B cell (primary cell): ENCODE measurements at regions not wholly inside any gene's neighbourhood (a gene's known extent, or its start where the extent isn't known, plus 50 kb on each side); places are given as distances from the start of the nearest gene placed in this dataset.

Experiments
- EZH2 ChIP-seq: IDR thresholded peaks from 2 replicates; pipeline ENCODE4 v1.6.1; 2012; ENCODE audit warnings: borderline replicate concordance, low read depth, mild to moderate bottlenecking, moderate library complexity, low read length; ENCODE audit not compliant: insufficient read depth, poor library complexity, severe bottlenecking
- TF ChIP-seq, protein P1 (sequence below): fragments of 200-600 bp; IDR thresholded peaks from one replicate; pipeline ENCODE4 v1.8.0; 2022; ENCODE audit warnings: antibody characterized with exemption, mild to moderate bottlenecking

DNA sequence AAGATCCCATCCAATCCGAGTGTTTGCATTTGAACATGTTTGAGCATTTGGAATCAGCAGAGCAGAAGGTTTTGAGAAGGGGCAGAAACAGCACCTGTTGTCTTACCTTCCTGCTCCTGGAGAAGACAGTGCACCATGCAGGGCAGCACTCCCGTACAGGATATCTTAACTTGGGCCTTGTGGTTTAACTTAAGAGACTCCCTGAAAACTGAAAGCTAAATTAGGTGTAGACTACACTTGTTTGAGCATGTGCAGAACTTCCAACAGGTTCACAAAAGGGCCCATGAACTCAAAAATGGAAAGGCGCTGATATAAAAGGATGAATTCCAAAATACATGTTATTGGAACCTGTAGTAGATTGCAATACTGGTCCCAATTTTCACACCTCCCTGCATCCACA lies 175.4 kb upstream of the PRICKLE2 start:
- TF ChIP-seq, protein P1, sequence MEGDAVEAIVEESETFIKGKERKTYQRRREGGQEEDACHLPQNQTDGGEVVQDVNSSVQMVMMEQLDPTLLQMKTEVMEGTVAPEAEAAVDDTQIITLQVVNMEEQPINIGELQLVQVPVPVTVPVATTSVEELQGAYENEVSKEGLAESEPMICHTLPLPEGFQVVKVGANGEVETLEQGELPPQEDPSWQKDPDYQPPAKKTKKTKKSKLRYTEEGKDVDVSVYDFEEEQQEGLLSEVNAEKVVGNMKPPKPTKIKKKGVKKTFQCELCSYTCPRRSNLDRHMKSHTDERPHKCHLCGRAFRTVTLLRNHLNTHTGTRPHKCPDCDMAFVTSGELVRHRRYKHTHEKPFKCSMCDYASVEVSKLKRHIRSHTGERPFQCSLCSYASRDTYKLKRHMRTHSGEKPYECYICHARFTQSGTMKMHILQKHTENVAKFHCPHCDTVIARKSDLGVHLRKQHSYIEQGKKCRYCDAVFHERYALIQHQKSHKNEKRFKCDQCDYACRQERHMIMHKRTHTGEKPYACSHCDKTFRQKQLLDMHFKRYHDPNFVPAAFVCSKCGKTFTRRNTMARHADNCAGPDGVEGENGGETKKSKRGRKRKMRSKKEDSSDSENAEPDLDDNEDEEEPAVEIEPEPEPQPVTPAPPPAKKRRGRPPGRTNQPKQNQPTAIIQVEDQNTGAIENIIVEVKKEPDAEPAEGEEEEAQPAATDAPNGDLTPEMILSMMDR = no peak
- TF ChIP-seq EZH2 = no peak
